Eye (tissue), 1 donor: ENCODE measurements at regions not wholly inside any gene's neighbourhood (a gene's known extent, or its start where the extent isn't known, plus 50 kb on each side); places are given as distances from the start of the nearest gene placed in this dataset.
"Not testable (repeated sequence)": the region's sequence is repeated elsewhere in the genome, so short reads cannot be mapped to it uniquely, and the experiment has no call there.

Experiments used
- DNase-seq: peaks from one replicate; pipeline ENCODE4 v3.0.0-alpha.2; 2015

DNA sequence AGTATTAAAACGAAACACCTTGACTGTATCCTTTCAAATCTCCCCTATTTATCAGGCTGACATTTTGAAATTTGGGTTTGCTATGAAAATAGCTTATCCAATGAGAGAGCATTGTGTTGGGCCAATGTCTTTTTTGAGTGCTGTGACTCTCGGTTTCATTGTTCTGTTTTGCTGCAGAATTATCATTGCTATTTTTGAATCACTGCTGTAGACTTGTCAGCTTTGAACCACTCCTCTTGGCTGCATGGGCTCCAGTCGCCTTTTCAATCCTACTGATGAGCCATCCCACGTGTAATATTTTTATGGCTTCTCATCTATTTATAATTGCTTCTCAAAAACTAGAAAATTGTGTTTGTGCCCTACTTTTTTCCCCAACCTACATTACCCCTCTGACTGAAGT, 322.8 kb downstream of the LNPK start:
- DNase-seq = no peak

DNA sequence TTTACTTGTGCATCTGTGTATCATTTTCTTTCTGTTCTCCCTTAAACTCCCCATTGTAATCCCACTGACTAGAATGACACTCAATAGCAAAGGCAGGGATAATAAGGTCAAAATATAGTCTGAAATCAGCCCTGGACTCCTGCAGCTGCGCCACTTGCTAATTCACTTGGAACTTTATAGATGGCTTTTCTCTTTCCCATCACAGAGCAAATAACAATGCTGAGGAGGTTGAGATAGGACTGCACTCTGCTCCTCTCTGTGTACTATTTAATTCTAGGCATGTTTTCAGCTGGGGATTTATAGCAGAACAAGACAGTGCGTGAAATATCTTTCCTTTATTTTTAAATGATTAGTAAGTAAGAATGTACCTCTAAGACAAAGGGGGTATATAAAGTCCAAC, 324.2 kb downstream of the LNPK start:
- DNase-seq = no peak

DNA sequence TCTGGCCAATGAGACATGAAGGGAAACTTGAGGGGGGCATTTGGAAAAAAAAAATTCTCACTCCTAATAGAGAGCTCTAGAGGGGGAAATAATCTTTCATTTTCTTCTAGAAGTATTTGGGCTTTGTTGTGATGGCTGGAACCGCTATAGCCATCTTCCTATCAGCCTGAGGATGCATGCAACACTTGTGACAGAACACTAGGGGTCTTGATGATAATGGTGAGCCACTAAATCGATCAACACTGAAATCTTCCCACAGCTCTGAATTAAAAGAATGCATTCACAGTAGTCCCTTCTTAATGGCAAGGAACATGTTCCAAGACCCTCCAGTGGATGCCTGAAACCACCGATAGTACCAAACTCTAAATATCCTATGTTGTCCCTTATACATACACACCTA, 325.3 kb downstream of the LNPK start:
- no peak for DNase-seq

DNA sequence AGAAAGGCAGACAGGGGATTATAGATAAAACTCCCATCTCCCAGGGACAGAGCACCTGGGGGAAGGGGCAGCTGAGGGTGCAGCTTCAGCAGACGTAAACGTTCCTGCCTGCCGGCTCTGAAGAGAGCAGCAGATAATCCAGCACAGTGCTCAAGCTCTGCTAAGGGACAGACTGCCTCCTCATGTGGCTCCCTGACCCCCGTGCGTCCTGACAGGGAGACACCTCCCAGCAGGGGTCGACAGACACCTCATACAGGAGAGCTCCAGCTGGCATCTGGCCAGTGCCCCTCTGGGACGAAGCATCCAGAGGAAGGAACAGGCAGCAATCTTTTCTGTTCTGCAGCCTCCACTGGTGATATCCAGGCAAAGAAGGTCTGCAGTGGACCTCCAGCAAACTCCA, 333.3 kb downstream of the LNPK start:
- DNase-seq = not testable (repeated sequence)

DNA sequence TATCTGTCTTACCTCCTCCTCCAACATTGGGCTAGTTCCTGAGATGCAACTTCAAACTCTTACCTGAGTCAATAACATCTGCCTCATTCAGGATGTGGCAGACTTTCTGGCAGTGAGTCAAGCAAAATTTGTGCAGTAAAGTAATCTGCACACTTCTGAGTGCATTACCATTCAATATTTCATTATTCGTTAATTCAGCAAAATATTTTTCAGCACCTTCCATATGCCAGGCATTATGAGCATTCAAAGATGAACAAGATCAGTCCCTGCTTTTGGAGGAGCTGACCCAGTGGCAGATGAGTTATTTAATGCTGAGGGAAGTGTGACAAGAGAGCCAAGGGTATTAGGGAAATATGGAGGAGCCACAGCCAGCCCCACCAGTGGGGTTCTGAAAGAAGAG, 339.7 kb downstream of the LNPK start:
- DNase-seq = no peak

DNA sequence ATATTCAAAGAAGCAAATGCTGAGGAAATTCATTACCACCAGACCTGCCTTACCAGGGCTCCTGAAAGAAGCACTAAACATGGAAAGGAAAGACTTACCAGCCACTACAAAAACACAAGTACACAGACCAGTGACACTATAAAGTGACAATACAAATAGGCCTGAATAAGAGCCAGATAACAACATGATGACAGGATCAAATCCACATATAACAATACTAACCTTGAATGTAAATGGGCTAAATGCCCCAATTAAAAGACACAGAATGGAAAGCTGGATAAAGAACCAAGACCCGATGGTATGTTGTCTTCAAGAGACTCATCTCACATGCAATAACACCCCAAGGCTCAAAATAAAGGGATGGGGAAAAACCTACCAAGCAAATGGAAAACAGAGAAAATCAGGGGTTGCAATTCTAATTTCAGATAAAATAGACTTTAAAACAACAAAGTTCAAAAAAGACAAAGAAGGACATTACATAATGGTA, 353.4 kb downstream of the LNPK start:
- DNase-seq = no peak

DNA sequence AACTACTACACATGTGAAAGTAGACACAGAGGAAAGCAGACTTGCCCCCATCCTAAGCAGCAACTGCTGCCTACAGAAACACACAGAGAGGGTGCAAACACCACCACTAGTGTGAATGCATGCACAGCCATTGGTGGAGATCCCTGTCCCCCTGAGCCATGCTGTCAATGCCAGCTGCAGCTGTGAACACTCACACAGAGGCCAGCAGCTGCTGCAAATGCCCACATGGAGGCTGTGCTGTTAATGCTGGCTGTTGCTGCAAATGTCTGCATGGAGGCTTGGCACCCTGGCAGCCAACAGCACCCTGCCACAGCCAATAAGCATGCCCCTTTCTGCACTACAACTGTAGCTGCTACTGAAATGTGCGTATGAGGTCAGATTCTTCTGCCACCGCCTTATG, 355.0 kb downstream of the LNPK start:
- no peak for DNase-seq

DNA sequence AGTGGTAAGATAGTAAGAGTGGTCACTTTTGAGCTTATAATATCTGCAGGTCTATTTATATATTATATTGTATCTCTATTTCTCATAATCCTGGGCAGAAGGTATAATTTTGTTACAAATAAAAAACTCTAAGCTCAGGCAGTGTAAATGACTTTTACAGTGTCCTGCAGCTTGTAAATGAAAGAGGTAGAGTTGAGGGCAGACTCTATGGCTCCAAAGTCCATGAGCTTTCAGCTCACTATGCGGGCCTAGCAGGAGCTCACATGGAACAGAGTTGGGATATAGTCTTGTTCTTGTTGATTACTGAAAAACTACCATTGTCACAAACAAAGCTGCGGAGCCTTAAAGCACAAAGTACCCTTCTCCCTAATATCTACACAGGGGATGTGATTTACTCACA, 361.4 kb downstream of the LNPK start:
- DNase-seq = no peak

DNA sequence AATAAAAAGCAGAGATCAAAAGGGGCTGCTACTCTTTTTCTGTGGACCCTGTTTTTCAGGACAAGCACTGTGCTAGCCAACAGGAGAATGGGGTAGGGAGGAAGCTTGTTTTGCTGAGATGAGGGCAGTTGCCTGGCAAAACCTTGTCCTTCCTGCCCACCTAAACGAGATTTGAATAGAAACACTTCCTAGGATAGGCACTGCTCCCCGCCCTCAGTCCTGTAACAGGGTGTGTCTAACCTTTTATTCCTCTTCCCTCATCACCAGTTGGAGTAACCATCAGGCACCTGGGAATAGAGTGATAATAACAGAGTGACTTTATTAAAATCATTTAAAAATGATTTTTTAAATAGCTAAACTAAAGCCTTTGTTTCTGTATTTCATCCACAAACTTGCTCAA, 368.8 kb downstream of the LNPK start:
- no peak for DNase-seq

DNA sequence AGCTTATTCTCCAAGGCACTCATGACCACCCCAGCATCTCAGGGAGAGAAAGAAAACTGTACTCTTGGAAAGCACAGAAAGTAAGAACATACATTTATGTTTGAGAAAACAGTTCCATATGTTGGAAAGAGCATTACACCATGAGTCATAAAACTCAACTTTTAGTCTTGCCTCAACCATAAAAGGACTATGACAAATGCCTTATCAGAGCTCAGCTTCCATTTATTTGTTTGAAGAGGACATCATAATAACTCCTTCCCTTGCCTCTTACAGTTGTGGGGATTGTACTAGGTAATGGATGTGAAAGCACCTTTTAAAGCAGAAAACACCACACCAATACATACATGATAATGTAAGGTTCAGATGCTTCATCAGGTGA, 370.8 kb downstream of the LNPK start:
- DNase-seq = no peak

DNA sequence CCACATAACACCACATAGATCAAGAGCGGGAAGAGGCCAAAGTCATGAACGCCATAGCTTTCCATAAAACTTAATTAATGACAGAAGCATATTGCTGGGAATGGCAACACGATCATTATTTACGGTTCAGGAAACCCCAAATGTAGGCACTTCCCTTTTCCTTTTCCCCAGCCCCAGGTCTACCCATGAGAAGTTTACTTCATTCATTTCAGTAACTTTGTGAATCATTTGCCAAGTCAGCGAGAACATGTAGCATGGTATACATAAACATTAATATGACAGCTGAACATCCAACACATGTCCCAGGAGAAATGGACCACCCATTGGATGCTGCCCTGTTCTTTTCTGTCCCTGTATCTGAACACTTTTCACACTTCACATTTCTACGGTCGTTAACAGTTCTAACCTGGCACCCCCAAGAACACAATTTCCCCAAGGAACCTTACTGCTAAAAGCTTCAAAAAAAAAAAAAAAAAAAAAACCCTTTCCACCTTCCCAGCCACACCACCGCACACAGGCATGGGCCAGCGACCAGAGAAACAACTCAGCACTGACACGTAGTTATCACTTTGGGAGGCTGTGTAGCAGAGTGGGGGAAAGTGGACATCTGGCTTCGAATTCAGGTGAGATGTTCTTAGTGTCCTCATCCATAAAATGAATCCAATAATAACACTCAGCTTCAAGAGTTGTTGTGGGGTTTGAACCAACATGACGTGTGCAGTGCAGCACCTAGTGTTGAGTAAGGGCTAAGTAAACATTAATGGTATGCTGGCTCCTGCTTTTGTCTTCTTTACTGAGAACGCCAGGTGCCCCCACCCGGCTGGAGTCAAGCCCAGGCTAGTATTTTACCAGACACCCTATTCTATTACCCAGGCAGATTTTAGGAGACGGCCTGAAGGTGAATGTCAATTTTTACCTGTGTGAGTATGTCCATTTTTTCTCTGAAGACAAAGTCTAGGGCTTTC, 371.5 kb downstream of the LNPK start:
- peak; percentile 9 for DNase-seq

DNA sequence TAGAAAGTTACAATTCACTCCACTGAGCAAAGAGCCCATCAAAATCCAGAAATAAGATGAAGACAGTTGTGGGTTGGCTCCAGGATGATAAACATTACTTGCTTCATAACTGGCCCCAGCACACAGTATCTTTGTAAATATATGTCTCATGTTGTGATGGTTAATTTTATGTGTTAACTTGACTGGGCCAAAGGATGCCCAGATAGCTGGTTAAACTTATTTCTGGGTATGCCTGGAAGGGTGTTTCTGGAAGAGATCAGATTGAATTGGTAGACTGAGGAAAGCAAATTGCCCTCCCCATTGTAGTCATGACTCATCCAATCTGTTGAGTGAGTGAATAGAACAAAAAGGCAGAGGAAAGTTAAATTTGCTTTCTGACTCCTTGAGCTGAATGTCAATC, 373.8 kb downstream of the LNPK start:
- DNase-seq = no peak

DNA sequence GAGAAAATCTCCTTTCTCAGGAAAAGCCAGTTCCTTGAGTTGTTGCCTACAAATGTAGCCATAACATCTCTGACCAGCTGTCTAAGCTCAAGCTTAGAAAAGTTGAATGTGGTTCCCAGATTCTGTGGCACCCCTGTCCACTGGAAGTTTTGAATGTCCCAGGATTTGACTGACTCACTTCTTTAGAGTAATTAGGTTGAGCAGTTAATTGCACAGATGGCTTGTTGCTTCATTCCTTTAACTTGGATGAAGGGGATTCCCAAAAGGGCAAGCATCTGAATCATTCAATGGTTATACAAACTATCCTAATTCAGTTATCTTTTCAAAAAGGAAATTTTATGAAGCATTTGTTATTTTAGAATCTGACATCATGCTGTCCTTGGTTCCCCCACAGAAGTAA, 374.7 kb downstream of the LNPK start:
- DNase-seq = no peak

DNA sequence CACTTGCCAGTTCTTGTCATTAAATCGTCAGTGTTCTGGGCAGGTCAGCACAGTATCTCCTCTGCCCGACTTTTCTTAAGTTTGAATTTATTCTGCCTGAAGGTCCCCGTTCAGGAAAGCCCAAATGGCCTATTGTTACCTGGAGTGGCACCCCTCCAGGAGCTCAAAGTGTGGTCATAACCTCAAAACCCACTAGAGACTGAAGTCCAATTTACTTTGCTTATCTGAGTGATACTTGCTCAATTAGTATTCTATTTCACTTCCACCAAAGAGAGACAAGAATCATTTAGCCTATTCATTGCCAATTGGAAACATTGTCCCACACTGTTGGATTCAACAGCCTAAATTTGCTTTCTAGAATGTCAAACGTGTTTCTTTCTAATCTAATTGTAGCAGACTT, 375.3 kb downstream of the LNPK start:
- DNase-seq = no peak

DNA sequence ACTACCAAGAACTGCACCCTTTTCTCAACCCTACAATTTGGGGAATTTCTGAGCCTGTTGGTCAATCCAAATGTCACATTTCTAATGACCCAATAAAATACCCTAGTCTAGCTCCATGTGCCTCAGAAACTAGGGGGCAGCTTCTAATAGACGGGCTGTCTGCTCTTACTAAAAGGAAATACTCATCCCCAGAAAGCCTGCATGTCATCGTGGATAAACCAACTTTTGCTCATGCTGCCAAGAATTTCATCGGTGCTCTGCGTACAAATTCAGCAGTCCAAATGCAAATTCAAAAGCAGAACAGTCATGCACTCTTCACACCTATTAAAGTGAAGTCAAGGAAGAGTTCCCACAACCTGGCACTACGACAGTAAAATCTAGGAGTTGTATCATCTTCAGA, 377.3 kb downstream of the LNPK start:
- no peak for DNase-seq

DNA sequence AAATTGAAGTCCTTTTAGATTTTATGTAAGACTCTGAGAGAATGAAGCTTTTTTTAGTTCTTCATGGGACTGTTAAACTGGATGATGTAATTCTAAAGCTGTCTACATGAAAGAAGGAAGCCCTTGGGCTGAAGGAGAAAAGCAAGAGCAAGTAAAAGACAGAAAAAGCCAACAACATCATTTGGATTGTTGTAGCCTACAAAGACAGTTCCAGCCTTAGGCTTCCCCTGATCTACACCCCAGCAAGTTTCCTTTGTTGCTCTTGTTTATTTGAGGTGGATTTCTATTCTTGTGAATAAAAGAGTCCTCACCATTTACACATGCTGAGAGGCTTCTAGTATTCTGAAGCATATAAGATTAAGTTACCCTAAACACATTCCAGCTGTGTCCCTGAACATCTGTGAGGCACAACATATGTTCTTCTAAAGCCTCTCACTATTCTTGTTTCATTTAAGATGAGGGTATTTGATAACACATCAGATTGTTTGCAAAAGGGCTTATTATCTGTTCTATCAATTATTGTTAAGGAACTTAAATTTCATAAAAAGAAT, 377.8 kb downstream of the LNPK start:
- peak; percentile 37 for DNase-seq

DNA sequence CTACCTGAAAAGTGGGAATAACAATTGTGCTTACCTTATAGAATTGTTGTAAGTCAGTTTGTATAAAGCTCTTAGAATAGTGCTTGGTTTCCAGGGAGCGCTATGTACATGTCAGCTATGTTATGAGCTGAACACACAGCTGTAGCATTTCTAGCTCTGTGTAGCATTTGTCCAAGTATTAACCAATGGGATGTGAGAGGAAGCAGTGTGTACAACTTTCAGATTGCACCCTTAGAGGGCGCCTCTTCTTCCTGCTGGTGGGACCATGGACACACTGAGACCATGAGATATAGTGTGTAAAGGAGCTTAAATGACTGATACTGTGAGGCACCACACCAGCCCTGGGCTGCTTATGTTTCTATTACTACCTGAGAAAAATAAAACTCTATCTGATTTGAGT, 380.2 kb downstream of the LNPK start:
- no peak for DNase-seq

DNA sequence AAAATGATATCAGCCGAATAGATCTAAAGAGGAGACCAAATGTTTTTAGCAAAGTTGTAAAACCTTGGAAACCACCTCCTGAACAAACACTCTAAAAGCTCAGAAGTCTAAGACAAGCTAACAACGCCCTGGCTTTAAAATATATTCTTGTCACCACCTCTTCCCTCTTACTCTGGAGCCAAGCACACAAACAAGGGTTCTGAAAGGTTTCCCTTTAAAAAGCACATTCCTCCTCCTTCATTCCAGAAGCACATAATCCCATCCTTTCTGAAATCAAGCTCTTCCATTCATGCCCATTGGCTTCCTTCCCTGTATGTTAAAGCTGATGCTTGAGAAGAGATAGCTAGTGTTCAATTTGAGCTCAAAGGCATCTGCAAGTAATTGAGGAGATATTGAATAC, 382.0 kb downstream of the LNPK start:
- DNase-seq = no peak

DNA sequence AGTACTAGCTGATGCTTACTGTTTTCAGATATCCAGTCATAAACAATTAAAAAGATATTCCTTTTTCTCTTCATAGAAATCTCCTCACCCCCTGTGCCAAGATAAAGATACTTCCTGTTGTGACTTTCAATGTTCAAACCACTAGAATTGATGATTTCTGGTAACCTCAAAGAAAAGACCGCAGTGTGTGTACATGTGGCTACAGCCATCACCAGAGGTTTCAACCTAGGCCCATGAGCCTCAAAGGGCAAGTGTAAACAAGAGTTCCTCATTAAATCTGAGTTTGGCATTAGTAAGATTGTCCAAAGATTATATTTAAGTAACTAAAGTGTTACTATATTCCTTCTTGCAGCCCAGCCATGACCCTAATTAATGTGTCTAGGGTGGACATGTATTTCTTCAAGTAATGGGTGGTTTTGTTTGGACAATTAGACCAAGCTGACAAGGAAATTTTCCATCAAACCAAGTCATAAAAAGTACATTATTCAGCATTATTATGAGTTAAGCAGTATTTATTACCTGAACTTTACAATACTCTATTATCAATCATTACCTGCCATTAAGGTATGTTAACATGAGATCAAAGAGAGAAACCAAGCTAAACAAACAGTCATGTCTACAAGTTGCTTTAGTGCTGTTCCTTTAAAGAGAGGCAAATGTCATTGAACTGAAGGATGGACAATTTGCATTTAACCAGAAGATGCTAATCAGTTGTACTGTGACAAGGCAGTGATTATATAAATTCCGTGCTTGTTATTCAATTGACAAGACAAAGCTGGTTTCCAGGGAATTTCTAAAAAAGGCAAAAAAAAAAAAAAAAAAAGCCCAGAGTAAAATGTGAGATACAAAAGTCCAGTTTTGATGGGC, 382.7 kb downstream of the LNPK start:
- no peak for DNase-seq

DNA sequence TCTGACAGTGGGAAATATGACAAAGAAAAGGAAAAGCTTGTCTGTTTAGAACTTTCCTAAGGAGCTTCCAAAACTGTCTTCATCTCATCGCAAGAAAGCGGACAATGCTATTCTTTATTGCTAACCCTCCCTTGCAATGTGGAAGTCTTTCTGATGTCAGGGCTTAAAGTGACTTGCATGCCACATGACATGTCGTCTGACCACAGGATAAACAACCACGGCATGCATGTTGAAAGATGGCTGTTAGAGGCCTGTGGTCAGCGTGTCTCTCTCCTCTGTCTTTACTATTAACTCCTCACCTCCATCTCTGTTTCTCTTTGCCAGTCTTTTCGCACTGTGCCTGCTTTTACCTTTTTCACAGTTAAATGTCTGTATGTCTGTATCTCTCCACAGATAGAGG, 389.8 kb downstream of the LNPK start:
- DNase-seq = no peak

DNA sequence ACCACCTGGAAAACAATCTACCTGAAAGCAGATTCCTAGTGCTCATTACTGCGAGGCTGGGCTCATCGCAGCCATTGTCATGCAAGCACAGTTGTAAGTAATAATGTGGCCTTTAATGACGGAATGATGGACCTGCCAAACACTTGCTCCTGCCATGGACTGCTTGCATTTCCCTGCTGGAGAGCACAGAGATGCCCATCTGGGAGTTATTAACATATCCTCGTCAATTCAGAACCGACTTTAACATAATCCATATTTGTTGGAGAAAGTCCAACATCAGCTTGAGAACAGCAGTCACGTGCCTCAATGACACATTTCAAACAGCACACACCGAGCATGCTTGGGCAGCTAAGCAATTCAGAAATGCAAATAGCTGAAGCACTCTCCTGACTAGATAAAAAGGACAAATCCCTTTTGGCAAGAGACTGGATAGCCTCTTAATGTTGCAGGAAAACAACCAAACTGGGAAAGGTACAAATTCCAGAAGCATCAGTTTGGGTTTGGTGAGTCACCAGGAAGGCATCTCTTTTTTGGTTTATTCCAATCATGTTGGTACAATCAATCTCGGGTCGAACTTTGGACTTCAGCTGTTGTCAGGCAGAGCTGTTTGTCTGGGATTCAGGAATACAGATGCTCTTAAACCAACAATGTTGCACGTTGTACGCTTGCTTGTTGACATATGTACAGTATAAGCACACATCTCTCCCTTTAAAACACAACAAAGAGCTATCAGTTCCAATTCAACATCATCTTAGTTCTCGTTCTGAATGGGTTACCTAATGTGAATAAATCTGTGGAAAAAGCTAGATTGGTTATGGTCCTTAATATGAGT, 395.8 kb downstream of the LNPK start:
- peak; percentile 79 for DNase-seq

DNA sequence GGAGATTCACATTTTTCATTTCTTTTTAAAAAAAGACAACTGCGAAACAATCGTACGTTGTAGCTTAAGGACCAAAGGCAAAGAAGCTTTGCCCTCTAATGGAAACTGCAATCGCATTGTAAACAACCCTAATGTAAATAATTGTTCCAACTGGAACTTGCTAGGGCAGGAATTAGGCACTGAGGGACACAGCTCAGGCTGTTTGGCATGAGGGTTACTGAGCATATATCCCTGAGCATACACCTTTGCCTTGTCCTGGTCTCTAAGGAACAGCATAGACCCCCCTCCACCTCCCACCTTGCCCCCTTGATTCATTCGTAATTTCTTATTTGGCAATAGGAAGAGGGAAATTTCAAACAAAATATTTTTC, 396.4 kb downstream of the LNPK start:
- DNase-seq = no peak

DNA sequence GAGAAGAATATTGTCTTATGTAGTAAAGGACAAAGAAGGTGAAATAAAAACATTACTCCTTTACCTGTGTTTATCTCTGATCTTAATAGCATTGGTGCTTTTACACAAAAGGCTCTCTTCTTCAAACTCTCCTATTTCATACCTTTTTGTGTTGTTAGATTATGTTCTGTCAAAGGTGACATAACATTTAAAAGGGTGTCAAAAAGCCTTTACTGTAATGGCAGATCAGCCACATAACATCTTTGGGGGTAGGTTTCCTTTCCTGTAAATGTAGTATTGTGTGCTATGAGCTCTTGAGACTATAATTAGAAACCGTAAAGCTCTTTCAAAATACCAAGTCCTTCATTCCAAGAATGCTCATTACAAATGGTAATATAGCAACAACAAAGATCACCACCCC, 400.1 kb downstream of the LNPK start:
- no peak for DNase-seq
